GM19043 (cell line): ENCODE measurements at regions not wholly inside any gene's neighbourhood (a gene's known extent, or its start where the extent isn't known, plus 50 kb on each side); places are given as distances from the start of the nearest gene placed in this dataset.

Source experiments
- ATAC-seq: cut with Tn5 transposase; IDR thresholded peaks from one replicate; pipeline ENCODE4 v1.9.1; 2021; ENCODE audit warnings: low read depth; ENCODE audit not compliant: unreplicated experiment

DNA sequence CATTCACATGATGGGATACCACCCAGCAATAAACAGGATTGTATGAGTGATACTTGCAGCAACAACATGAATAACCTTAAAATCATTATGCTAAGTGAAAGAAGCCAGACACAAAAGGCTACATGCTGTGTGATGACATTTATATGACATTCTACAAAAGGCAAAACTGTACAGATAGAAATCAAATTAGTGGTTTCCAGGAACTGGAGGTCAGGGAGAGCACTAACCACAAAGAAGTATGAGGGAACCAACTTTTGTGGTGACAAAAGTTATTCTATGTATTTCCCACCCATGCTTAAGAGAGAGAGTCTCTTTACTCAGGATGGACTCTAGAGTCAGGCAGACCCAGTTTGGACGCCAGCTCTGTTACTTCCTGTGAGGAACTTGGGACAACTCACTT, 364.5 kb upstream of the DAB1 start:
- ATAC-seq = no peak

DNA sequence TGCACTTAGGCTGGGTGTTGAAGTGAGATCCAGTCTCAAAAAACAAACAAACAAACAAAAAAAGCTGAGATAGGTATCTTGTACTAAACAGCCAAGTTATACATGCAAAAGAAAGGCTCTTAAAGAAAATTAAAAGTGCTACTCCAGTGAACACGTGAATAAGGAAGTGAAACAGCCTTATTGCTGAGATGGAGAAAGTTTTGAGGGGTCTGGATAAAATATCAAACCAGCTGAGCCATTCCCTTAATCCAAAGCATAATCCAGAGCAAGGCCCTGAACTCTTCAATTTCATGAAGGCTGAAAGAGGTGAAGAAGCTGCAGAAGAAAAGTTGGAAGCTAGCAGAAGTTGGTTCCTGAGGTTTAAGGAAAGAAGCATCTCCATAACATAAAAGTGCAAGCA, 360.5 kb upstream of the DAB1 start:
- ATAC-seq = no peak

DNA sequence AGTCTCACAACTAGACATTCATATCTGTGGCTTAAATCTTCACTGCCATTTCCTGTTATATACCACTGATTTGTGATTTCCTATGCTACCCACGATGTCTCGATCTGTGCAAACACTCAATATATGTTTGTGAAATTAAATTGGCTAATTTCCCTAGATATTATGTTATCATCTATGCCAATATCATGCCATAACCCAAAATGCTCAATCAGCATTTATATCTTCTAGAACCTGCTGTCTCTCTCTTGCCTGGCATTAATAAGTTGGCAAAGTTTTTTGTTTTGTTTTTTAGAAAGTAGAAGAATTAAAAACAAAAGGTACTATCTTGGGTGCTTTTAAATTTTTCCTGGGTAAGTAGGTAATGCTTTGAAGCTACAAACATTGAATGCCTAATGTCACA, 358.5 kb upstream of the DAB1 start:
- no peak for ATAC-seq

DNA sequence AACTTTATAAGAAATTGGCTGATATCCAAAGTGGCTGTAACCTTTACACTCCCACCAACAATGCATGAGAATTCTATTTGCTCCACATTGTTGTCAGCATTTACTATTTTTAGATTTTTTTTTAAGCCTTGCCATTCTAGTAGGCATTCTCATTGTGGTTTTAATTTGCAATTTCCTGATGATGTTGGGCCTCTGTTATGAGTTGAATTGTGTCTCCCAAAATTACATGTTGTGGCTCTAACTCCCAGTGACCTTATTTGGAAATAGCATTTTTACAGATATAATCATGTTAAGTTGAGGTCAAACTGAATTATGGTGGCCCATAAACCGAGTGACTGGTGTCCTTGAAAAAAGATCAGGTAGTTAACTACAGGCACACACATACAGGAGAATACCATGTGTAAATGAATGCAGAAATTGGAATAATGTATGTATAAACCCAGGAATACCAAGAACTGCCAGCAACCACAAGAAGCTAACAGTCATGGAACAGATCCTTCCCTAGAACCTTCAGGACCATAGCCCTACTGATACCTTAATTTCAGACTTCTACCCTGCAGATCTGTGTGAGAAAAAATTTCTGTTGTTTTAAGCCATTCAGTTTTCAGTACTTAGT, 348.8 kb upstream of the DAB1 start:
- ATAC-seq = no peak

DNA sequence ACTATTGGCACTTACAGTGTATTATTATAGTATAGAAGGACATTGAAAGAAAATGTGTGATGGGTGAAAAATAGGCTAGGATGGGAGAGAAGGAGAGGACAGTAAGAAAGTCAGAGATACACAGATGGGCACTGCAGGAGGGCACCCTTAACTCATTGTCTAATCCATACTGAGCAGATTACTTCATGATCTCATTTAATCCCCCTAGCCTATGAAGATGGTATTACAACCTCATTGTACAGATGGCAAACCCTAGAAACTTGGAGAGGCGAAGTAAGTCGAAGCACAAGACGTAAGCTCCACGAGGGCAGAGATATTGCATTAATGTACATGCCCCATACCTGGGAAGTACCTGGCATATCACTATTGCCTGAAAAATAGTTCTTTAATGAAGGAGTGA, 346.9 kb upstream of the DAB1 start:
- no peak for ATAC-seq

DNA sequence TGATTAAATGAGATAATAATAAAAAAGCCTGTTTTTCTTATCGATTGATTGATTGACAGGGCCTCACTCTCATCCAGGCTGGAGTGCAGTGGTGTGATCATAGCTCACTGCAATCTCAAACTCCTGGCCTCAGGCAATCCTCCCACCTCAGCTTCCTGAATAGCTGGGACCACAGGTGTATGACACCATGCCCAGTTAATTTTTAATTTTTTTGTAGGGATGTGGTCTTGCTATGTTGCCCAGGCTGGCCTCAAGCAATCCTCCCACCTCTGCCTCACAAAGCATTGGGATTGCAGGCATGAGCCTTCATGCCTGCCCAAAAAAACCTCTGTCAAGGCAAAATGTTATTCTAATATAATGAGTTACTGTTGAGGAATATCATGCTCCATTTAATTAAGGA, 346.4 kb upstream of the DAB1 start:
- ATAC-seq = no peak

DNA sequence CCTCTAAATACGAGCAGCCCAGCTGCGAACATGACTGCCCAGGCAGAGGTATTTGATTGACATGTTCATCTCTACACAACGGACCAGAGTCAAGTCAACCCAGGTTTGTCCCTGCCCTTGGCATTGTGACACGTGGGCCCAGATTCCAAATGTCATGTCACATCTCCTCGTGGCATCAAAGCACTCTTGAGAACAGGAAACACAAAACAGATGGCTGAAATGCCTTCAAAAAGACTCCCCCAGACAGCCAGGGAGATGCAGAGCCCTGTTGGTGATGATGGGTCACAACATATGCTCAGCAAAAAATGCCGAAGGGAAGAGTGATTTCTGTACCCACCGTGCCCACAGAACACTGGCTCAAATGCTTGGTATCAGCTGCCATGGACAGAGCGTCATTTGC, 337.8 kb upstream of the DAB1 start:
- no peak for ATAC-seq

DNA sequence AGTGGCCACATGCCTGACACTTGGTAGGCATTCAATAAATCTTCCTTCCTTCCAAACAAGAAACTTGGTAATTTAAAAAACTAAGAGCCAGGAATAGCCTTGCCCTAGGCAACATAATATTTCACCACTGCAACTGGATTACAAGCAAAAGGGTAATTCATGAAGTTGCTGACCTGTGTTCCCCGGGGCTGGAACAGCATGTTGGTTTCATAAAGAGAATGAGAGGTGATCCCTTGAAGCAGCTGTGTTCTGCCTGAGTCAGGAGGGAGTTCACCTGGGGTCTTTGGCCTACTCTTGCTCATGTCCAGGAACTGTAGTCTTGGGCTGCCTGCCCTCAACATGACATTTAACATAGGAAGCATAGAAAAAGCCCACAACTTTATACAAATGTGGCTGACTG, 329.0 kb upstream of the DAB1 start:
- ATAC-seq = no peak

DNA sequence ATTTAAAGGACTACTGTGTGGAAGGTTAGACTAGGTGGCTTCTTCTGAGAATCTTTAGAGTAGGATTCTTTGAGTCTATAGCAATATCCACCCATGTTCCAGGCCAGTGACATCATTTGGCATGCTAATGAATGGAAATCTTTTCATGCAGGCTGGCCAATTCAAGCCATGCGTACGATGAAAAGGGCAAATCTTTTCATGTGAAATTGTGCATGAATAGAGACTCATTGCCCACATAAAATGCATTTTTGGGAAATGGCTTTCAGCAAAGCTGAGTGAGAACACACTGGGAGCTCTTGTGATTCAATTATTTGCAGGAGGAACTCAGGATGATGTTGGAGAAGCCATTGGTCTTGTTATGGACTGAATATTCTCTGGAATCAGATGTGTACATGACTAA, 324.9 kb upstream of the DAB1 start:
- no peak for ATAC-seq

DNA sequence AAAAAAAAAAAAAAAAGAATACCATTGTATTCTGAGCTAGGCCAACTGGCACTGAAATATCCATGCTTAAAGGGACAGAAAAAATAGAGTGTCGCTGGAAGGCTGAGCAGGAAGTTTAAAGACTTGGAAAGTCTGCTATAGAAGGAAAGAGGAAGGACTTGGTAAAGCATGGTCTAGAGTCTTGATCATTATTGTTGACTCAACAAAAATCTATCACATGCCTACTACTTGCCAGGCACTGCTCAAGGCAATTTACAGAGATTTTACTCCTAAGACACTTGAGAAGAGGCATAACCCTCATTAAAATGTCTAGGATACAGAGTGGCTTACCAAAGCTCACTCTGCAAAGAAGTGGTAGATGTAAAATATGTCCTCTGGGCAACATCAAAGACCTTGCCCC, 324.0 kb upstream of the DAB1 start:
- ATAC-seq = no peak

DNA sequence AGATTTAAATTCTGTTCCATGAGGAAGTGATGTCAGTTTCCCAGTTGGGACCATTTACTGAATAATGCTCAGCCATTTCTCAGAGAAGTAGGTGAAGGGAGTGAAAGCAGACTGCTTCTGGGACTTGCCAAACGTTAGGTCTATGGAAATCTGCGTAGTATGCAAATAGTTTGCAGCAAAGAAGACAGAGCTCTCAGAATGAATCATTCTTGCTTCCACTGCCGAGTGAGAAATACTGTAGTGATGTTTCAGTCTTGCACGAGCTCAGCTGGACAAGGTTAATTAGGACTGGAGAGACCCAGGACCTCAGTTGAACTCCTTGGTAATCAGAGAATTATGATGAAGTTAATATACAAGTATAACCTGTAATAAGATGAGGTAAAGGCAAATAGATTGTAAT, 317.7 kb upstream of the DAB1 start:
- peak; percentile 77 for ATAC-seq

DNA sequence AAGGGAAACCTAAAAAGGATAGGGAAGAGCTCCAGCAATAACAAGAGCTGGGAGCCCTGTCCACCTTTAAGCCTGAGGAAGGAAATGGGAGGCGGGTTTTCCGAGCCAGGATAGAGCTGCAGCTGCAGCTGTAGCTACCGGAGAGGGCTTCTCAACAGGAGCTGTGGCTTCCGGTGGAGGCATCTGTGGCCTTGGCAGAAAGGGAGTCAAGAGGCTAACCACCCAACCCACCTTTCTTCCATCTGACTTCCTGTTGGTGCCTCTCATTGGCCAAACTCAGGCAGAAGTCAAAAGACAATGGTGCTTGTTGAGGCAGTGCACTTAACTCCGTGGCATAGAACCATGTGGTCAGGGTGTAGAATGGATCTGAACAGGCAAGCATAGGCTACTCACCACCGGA, 313.1 kb upstream of the DAB1 start:
- ATAC-seq = no peak

DNA sequence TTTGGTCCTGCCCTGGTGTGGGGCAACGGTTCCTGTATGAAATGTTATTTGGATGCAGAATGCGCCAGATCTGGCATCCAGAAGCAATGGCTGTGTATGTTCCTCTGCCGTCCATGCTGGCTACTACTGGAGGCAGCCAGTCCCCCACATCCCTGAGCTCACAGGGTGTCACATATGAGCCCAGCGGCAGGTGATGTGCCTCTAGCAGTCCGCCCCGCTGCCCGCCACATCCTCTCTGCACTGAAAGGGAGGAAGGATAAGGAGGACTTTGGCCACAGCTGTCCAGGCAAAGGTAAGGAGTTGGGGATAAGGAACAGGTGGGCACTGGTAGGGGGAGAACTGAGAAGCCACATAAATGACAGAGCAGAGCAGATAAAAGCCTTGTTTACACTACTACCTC, 305.3 kb upstream of the DAB1 start:
- ATAC-seq = no peak

DNA sequence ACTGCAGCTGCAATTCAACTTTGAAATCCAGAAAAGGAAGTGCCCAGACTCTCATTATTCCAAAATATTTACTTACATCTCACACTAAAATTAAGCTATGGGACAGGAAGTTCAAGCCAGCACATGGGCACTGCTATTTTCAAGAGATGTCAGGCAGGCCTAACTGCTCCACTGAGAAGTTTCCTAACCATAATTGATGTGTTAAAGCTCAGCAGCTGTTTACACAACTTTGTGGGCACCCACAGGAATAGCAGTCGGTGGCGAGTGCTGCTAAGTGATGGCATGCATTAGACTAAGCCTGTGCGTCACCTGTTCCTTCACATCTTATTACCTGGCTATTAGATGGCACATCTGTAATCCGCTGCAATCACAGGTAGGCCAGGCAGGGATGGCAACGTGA, 303.3 kb upstream of the DAB1 start:
- no peak for ATAC-seq

DNA sequence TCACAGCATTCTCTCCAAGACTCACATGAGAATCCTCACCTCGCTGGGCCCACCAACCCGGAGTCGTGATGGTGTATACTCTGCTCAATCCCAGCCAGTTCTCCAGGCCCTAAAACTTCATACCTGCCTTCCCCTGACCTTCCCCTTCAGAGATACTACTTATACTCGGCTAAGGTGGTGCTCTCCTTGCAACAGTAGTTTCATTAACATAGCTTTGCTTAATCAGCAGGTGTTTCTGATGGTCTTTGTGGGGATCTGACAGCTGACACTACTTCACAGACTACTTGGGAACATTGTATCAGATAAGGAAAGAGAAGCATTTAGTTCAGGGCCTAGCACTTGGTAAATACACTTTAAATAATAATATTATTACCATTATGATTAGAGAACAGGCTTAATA, 301.5 kb upstream of the DAB1 start:
- ATAC-seq = no peak

DNA sequence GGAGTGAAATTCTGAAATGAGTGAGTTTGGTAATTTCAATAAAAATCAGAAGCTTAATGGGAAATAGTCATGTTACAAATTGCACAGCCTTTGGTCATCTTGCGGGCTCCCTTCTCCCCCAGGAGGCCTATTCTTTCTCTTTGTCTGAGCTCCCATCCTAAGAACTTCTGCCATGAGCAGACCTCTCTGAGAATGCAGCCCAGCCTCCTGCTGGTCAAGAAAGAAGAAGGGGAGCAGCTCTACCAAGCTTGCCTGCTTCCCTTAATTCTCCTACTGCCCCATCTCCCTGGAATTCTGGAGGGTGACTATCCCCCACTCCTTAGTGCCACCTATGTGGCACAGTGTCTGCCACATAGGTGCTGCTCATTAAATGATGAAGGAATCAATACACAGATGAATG, 300.7 kb upstream of the DAB1 start:
- ATAC-seq = no peak

DNA sequence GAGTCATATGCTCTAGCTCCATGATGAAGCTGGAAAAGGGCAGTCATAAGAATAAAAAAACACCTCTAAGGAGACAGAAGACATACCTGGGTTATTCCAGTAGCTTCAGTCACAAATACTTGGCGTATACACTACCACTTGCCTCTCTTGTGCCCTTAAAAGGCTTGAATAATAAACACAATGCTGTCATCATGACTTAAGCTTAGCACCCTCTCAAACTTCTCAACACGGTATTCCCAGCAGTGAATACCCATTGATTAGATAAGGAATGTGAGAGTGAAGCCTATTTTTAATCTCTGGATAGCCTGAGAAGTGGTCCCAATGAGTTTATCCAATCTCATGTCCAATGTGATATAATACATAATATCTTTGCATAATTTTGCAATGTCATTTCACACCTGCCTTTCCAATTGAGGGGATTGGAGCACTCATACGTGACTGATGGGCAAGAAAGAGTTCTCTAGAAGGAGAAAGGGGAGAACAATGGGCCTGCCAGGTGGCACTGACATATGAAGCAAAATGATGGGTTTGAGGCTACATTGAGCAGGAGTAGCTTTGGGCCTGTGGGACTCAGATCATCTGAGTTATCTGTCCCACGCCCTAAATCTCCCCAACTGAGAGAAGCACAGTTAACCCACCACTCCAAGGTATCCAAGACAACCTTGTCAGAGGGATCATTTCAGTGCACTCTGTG, 298.6 kb upstream of the DAB1 start:
- no peak for ATAC-seq

DNA sequence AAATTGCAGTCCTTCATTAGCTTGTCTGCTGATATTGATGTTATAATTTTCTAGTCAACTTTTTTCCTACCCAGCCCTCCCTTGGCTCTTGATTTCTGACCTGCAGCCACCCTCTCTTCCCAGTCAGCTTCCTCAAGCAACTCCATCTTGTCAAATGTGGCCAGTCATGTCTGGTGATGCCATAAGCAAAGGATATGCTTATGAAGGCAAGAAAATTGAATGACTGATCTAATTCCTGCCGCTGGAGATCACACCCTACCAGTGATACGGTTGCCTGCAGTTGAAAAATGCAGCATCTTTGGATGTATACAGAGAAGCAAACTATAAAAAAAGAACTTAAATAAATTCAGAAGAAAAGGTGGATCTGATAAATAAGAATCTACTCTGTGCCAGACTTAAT, 297.1 kb upstream of the DAB1 start:
- no peak for ATAC-seq

DNA sequence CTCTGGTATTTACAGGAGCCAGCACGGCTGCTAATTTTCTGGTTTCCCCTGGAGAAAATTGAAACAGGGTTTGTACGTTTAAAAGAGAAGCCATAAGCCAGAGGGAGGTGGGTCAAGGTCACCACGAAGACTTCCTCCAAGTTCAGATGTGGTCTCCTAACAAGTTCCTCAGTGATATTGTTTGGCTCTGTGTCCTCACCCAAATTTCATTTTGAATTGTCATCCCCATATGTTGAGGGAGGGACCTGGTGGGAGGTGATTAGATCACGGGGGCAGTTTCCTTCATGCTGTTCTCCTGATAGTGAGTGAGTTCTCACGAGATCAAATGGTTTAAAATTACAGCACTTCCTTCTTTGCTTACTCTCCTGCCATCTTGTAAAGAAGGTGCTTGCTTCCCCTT, 295.4 kb upstream of the DAB1 start:
- ATAC-seq = no peak

DNA sequence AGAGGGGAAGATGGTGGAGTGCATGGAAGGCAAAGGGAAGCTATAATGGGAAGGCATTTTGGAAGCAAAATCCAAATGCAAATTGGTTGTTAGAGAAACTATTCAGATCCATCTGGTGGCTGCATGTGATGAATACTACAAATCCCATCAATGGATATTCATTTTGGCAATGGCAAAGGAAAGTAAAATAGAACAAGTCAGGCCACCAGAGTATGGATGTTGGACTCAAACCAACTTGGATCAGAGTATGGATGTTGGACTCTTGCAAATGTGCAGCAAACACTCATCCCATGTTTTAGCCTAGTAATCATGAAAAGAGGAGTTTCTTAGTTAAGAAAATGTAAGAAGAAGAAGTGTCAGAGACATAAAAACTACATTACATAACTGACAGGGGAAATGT, 289.6 kb upstream of the DAB1 start:
- no peak for ATAC-seq

DNA sequence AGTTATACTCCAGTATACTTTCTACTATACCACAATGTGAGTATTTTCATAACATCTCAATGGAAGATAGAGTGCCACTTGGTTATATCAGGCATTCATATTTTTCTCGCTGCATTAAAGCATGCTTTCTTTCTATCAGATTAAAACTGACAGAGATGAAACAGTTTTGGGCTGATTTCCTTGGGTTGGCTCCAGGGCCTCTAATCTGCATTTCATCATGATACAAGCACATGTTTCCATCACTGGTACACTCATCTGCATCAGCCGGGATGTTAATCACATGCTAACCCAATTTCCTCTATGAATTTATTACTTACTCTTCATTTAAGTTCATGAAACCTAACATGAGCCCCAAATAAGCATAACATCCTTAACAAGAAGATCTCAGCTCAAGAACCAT, 289.0 kb upstream of the DAB1 start:
- no peak for ATAC-seq

DNA sequence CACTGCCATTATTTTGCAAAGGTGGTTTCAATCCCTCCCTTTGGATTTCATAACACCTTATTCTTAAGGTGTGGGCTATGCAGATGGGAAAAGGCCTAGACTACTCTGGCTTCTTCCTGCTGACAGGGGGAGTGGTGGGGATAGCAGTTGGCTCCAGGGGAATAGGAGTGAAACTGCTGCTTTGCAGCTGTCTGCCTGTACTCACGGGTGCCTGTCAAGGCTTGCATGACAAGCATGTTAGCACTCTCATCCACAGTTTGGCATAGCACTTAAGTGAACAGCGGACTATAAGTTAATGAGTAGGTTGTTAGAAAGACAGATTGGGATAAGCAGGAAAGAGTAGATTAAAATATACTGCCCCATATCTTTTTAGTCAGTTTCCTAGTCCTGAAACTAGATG, 287.5 kb upstream of the DAB1 start:
- no peak for ATAC-seq

DNA sequence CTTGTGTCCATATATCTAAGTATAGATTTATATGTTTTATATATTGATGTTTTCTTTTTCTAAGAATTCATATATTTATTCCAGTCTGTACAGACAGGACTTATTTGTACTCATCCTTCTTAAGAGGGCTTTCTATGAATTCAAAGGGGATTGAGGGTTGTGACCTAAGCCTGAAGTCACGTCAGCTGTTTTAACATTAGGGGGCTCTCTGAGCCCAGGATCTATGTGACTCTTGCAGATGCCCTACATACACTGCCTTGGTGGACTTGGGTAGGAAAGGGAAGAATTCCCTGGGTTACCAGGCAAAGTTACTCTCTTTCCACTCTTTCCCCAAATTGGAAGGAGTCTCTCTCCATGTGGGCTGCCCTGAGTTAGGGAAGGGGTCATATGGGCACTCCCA, 283.8 kb upstream of the DAB1 start:
- no peak for ATAC-seq
